ENCODE measurements at regions not wholly inside any gene's neighbourhood (a gene's known extent, or its start where the extent isn't known, plus 50 kb on each side); places are given as distances from the start of the nearest gene placed in this dataset.
"Not testable (repeated sequence)": the region's sequence is repeated elsewhere in the genome, so short reads cannot be mapped to it uniquely, and the experiment has no call there.

DNA sequence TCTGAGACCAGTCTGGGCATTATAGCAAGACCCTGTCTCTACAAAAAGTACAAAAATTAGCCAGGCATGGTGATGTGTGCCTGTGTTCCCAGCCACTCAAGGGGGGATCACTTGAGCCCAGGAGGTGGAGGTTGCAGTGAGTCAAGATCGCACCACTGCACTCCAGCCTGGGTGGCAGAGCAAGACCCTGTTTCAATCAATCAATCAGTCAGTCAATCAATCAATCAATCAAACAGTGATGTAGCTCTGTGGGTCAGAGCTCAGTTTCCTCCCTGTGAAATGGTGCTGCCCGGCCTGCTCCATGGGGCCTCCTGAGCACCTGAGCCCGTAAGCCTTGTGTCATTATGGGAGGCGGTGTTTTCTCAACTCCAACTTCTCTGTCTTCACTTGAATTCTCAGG, 167.1 kb upstream of the CIBAR2 start:
- DNase-seq, result no peak

DNA sequence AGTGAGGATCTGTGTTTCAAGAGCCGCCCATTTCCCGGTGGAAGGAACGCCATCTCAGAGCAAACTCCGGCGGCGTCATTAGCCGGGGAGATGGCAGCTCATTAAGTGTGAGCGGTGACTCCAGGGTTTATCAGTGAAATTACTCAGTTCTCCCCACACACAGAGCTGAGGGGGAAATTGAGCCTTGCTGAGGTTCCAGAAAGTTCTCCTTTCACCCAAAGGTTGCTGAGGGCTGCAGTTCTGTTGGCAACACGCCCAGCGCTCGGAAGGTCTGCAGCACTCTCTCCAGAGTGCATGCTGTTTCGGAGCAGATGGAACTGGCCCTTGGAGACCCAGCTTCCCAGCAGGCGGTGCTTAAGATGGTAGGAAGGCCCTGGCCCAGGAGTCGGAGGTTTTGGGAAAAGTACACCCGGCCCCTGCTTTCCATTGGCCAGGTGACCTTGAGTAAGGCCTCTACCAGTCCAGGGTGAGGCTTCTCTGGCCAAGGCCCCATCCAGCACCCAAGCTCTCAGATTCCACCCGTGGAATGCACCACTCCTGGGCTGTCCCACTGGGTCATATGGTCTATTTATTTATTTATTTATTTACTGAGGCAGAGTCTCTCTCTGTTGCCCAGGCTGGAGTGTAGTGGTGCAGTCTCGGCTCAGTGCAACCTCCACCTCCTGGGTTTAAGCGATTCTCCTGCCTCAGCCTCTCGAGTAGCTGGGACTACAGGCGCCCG, 167.7 kb upstream of the CIBAR2 start:
- no peak for DNase-seq

DNA sequence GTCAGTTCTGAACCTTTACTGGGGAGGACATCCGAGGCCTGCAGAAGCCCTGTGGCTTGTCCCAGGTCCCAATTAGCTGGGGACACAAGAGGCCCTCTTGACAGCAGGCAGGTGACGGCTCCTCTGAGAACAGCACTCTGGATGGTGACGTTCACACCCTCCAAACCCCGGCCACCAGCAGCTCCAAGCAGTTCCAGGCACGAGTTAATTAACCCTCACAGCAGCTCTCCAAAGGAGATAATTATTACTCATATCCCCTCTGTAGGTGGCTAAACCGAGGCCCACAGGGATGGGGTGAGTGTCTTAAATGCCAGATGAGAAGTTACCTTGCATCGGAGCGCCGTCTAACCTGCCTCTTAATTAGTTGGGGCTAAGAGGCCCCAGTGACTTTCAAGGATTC, 168.9 kb upstream of the CIBAR2 start:
- DNase-seq, result no peak

DNA sequence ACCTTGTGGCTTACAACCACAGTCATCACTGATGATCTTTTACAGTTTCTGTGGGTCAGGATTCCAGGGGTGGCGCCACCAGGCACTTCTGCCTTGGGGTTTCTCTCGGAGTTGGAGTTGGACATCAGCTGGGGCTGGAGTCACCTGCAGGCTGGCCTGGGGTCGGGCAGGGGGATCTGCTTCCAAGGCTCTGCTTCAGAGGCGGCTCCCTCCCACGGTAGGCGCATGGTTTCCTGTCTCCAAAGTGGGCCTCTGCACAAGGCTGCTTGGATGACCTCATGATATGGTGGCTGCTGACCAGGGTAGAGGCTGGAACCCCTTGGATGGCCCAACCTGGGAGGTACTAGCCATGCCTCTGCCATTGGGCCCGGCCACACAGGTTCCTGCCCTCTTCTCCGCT, 170.6 kb upstream of the CIBAR2 start:
- DNase-seq, result no peak

DNA sequence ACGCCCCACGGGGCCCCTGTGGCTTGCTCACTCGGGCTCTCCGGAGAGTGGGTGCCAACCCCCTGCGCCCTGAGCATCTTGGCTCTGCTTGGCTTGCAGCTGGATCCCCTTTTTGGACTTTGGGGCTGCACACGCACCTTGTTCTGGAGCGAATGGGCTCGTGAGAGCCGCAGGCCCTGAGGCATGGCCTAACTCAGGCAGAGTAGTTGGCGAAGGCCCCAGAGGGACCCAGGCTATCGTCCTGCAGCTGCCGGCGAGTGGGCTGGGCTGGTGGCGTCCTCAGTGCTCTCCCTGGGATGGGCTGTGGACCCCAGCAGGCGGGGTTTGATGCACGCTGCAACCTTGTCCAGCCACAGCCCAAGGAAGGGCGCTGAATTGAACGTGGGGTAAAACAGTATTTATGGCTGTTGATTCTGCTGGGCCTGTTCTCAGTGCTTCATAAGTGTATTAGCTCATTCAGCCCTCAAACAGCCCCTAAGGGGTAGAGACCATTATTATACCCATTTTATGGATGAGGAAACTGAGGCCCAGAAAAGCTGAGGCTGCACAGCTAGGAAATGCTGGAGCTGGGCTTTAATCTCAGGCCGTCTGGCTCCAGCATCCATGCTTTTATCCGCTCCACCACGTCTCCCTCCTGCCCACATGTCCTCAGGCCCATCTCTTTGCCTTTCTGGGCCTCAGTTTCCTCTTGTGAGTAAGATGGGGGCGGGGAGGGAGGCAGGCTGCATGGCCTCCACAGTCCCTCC, 171.2 kb upstream of the CIBAR2 start:
- DNase-seq, result no peak

DNA sequence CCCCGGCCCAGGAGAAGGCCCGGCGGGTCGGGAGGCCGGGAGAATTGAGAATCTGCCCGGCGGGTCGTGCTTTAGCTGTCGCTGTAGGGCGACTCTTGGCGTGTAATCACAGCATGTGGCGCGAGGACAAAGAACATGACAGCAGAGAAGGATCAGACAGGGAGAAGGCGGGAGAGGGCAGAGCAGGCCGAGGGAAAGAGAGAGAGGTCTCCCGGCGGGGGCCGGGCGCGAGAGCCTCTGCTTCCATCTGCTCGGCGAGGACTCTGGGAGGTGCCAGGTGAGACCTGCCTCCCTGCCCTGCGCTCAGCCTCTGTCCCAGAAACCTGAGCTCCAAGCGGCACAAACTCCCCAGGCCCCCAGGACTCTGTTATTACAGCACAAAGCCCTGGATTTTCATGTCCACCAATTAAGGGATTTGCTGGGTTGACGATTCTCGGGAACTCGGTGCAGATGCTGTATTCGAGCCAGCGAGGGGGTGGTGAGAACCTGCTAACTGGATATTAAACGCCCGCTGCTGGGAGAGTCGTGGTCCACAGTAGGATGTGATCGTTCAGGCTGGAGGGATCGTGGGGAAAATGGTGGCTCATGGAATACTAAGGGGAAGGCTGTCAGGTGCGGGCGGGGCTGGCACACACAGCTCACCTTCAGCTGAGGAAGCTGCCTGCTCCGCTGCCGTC, 172.0 kb upstream of the CIBAR2 start:
- no peak for DNase-seq

DNA sequence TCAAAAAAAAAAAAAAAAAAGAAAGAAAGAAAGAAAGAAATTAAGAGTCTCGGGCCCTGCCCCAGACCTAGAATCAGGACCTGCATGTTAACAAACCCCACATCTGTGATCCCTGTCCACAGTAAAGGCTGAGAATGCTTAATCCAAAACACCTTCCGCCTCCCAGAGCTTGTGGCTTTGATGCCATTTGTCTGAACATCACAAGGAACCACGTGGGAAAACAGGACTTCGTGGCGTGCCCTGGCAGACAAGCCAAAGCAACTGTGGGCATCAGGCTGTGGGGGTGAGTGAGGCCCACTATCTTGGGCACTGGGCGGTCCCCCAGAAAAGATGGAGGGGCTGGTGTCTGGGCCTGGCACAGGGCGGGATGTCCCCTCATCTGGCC, 173.4 kb upstream of the CIBAR2 start:
- no peak for DNase-seq

DNA sequence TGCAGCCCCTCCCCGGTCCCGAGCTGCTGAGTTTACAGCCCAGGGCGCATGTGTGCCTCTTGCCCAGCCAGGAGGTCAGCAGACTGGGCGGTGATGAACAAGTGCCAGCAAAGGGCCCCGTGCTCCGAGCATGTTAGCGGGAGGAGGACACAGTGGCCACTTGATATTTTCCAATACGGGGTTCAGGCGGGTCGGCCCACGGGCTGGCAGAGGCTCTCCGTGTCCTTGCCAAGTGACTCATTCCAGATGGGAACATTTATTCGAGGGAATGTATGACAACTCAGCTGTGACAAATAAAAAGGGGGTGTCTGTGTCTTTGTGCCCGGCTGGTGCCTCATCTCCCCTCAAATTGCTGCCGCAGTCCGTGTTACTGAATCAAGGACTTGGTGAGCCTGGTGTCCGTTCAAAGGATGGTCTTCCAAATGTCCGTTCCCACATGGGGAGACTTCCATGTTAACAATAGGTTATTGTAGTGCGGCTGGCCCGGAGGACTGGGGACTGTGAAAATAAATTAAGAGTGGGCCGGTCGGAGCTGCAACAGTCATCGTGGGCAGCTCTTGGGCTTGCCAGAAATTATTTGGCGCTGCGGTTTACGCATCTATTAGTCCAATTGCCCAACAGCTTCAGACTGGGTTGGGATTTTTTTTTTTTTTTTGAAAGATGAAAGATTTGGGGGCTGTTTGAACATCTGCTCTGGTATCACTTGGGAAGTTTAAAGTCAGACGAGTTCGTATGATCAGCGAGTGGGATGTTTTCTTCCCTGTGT, 174.0 kb upstream of the CIBAR2 start:
- DNase-seq, result no peak

DNA sequence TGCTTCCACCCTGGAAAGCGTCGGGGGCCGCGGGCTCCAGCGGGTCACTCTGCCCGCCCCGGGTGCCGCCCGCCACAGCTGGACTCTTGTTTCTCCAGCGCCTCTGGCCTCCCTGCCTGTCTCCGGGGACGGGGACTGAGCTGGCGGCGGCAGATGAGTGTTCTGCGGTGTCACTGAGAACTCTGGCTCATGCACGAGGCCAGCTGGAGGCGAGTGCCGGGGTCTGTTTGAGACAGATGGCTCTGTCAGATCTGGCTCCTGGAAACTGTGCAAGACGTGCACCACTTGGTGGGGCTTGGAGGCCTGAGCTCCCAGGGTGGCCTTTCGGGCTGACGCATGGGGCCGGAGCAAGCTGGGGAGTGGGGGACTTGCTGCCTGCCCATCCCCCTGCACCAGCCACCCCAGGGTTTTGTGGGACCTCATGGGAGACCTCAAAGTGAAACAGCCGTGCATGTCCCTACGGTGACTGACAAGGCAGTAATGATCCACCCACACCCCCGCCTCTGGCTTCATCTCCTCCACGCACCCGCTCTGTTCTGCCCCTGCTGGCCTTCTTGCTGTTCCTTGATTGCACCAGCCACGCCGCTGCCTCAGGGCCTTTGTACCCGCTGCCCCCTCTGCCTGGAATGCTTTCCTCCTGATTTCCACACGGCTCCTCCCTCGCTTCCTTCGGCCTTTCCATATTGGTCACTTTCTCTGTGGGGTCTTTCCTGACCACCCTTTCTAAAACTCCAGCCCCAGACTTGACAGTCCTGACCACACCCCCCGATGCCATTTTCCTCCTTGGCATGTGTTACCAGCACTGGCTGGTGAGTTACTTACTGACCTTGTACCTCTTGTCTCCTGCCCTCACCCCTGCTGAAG, 174.9 kb upstream of the CIBAR2 start:
- no peak for DNase-seq

DNA sequence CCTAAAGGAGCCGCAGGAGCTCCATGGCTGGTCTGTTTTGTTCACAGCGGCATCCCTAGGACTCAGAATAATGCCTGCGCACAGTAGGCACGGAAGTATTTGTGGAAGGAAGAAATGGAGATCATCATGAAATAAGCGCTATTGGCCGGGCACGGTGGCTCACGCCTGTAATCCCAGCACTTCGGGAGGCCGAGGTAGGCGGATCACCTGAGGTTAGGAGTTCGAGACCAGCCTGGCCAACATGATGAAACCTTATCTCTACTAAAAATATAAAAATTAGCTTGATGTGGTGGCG, 175.5 kb upstream of the CIBAR2 start:
- not testable (repeated sequence) for DNase-seq

DNA sequence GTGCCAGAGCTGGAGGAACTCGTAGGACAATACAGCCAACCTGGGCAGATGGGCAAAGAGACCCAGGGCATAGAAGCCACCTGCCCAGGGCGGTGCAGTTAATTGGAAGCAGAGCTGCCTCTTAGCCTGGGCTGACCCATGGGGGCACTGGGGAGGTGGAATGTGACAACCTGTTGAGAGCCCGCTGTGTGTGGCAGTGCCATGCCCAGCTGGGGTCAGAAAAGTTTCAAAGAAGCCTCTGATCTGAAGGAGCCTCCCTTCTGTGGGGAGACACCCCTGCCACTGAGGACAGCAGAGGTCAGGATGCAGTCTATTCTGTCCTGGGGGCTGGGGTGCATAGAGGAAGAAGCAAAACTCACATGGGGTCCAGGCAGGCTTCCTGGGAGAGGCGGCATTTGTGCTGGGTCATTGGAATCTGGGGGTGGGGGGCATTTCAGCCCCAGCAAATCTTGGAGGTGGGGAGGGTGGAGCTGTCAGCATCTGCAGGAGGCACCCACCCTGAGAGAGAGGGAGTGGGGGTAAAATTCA, 176.1 kb upstream of the CIBAR2 start:
- no peak for DNase-seq

DNA sequence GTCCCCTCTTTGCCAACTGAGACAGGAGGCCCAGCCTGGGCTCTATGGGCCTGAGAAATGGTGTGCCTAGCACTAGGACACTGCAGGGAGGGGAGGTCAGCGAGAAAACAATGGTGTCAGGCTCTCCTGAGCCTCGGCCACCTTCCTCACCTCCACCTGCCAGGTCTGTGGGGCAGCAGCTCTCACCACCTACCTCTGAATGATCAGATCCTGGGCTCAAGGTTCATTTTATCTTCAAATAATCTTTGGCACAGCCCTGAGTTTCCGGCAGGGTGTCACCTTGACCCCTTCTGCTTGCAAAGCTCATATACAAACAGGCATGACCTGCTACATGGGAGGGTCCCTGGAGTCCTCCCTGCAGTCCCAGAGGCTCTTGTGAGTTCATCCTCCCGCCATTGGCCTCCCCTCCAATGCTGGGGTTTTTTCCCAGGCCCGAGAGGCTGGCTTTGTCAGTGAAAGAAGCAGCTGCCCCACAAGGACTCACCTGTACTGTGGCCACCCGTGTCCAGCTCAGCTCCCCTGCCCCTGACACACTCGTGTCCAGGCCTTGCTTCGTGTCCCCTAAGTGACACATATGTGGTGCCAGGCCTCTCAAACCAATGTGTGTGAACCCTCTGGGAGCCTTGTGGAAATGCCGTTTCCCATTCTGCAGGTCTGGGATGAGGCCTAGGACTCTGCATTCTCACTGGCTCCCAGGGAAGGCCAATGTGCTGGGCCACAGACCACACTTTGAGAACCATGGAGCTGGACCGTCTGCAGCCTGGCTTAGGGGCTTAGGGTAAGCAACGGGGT, 176.8 kb upstream of the CIBAR2 start:
- DNase-seq, result no peak

DNA sequence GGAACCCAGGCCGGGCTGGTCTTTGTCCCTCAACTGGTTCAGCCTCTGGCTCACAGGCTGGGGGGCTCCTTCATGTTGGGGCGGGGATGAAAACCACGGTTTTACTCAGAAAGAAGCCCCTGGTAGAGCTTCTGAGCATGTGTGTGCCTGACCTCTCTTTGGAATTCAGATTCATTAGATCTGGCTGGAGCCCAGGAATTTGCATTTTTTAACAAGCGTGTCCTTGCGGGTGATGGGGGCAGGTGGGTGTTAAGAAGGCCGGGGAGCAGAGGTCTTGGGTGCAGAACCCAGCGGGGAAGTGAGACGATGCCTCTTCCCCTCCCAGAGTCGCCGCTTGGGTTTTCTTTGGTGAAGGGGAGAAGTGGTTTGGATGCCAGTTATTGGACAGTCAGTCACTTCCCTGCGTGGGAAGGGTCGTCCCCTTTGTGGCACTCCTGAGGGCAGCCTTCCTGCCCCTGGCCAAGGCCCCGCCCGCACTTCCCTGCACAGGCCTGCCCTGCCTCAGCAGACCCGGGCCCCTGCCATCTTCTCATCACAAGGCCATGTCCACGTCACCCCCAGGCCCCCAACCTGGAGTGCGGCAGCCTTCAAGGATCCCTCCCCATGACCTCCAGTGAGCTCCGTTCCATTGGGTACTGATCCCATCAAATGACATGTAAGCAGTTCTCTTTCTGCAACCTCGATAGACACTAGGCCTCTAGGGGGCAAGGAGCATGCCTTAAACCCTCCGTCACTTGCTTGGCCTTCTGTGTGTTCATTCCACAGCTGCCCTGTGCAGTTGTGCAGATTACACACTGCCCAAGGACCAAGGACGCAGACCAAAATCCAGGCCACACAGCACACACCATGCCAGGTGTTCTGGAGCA, 177.7 kb upstream of the CIBAR2 start:
- DNase-seq, result no peak

DNA sequence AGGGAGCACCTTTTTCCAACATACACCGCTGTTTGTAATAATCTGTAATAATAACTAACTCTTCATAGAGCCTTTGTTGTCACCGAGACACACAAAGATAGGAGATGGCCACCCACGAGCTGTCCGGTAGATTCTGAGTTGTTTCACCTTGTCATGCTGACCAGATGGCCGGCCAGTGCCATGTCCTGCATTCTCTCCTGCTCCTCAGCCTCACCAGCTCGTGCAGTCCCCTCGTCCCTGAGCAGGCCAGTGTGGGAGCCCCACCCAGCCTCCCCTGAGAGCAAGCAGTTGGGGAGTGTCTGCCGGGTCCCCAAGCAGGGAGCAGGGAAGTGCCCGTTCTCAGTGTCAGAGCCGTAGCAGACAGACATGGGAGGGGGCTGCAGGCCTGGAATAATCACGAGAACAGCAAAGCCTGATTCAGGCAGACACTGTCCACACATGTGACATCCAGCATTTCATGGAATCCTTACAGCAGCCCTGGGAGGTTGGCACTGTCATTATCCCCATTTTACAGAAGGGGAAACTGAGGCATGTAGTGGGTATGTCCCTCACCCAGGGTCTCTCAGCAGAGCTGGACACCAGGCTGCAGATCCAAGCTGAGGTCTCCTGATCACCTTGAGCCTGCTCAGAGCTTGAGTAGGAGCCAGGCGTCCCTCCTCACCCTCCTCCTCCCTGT, 178.5 kb upstream of the CIBAR2 start:
- no peak for DNase-seq

DNA sequence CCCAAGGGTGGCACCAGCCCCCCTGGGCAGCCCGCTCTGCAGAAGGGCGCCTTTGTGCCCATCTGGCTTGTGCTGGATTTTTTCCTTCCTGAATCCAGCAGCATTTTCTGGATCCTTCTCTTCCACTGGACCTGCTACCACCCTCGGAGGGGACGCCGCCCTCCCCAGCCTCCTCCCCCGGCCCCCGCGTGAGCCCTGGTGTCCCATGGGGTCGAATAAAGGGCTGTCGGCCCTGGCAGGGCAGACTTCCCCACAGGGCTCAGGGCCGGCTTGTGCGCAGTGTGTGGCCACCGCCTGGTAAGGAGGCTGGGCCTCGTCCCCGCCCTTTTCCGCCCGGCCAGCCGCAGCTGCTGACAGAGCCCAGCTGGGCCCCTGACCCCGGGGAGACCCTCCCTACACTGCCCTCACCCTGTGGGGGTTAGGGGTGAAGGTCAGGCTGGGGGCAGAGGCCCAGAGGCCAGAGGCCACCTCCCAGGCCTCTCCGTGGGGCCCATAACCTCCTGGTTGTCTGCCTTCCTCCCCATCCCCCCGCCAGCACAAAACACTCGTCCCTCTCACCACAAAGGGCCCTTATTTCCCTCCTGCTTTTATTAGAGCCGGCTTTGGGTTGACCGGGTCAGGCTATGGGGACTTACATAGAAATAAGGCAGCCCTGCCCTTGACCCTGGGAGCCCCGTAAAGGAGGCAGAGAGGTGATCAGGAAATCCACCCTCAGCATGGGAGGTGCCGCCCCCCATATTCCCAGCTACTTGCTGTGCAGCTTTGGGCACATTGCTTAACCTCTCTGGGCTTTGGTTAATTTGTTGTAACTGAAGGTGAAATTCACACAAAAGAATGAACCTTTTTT, 179.3 kb upstream of the CIBAR2 start:
- DNase-seq, result peak; percentile 1

DNA sequence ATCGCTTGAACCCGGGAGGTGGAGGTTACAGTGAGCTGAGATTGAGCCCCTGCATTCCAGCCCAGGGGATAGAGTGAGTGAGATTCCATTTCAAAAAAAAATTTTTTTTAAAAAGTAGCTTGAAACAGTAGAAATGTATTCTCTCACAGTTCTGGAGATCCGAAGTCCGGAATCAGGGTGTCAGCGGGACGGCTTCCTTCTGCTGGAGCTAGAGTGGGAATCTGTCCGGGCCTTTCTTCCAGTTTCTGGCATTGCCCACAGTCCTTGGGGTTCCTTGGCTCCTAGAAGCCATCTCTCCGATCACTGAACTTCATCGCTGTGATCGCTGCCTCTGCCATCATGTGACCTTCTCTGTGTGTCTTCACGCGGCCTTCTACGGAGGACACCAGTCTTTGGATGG, 181.2 kb upstream of the CIBAR2 start:
- no peak for DNase-seq

DNA sequence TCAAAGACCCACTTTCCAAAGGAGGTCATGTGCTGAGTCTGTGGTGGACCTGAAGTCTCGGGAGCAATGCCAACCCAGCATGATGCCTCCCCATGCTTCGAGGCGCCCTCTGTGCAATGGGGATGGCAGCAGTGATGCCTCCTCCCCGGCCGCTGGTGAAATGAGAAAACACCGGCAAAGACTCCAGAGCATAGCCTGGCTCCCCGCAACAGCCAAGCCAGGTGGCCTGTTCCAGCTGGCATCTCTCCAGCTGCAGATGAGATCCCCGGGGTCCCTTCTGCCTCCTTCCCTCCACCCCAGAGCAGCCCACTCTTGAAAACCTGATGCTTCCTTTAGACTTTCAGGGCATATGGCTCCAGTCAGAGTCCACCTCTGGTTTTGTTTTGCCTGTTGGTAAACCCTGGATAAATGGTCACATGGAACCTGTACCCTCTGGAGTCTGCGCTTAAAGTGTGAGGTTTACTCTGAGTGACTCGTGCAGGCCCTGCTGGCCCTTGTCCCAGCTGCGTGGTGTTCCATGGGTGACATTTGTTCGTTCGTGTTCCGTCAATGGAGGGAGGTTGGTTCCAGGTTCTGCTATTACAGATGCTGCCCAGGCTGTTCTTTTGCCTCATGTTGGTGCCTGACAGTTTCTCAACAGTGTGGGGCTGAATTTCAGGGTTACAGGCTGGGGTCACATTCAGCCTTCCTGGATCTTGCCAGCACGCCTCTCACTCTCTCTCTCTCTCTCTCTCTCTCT, 181.8 kb upstream of the CIBAR2 start:
- DNase-seq, result no peak
